GM12891 (cell line): ENCODE measurements at regions not wholly inside any gene's neighbourhood (a gene's known extent, or its start where the extent isn't known, plus 50 kb on each side); places are given as distances from the start of the nearest gene placed in this dataset.

Source experiments
- POLR2A ChIP-seq: IDR thresholded peaks from 2 replicates; pipeline ENCODE4 v1.6.1; 2011; ENCODE audit warnings: low read depth, low read length, control low read depth
- SPI1 ChIP-seq: IDR thresholded peaks from 2 replicates; pipeline ENCODE4 v1.6.1; 2011; ENCODE audit warnings: low read depth, low read length, control low read depth

DNA sequence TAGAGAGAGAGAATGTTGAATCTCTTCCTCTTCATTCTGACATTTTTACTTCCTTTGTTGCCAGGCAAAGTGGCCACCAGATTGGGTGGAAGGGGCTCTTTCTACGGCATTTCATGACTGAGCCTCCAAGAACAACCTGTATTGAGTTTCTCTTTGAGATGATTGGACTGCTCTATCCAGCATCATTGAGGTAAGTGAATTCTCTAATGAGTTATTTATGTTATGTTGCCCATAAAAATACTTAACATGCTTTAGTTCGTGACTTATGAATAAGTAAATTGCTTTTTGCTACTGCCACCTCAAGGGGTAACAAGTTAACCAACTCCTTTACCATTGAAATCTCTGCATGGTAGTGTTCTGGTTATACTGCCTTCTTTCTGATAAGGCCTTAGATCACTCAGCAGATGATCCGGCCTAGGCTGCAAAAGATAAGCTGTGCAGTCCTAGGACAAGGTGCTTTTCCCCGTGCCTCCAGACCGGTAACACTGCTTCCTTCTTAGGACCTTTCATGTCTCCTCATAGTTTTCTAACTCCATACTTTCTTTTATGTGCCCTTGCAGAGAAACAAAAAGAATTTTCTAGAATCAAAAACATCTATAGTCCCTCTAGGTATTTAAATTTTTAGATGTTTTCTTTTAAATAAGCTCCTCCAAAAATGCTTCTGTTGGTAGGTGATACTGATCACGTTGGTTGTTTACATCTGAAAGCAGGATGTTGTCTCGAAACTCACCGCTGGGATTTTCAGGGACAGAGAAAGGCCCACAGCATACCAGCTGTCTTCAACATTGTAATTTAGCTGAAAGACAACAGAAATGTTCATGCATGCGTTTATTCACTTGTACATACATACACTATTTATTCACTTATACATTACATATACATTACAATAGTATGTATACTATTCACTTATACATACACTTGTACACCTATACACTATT is 157.1 kb upstream of the RBPJ start:
- TF ChIP-seq SPI1: no peak
- no peak for TF ChIP-seq POLR2A
